Cortex of kidney (tissue), 1 donor: ENCODE measurements at regions not wholly inside any gene's neighbourhood (a gene's known extent, or its start where the extent isn't known, plus 50 kb on each side); places are given as distances from the start of the nearest gene placed in this dataset.

ENCODE experiments used
- DNase-seq: peaks from one replicate; lab custom pipeline; 2025; lab: John Stamatoyannopoulos, UW

GRCh38 chr12:4049298-4050080, 176.3 kb upstream of the PARP11 start:
- no peak for DNase-seq

DNA sequence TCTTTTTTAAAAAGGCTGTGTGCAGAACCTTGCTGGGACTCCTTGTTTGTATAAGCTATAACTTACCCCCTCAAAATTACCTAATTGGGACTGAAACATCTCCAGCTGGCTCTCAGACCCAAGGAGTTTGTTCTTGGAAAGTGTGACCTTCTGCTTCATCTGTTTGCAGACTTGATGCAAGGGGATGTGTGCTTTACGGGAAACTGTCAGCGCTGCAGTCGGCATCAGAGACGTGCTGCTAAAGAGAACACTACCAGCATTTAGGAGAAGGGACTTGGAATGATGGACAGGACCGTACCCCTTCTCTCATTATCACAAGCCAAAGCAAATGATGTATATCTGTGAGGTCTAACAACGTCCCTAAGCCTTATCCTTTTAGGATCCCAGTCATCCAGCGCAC, 174.2 kb upstream of the PARP11 start:
- DNase-seq: no peak

DNA sequence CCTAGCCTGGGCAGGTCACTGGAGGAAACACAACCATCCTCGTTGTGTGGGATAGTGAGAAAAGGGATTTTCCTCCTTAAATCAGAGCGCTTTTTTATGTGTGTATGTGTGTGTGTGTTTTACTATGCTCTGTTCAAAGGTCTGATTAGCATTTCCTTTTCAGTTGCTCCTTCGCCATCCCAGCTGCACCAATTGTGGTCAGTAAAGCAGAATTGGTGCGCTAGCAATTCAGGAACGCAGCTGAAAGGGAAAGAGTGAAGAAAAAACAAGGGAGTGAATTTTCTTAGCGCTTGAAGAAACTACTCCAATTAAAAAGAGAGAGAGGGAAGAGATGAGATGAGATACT, 173.3 kb upstream of the PARP11 start:
- DNase-seq: no peak

GRCh38 chr12:4045786-4046494, 172.7 kb upstream of the PARP11 start:
- DNase-seq: no peak

DNA sequence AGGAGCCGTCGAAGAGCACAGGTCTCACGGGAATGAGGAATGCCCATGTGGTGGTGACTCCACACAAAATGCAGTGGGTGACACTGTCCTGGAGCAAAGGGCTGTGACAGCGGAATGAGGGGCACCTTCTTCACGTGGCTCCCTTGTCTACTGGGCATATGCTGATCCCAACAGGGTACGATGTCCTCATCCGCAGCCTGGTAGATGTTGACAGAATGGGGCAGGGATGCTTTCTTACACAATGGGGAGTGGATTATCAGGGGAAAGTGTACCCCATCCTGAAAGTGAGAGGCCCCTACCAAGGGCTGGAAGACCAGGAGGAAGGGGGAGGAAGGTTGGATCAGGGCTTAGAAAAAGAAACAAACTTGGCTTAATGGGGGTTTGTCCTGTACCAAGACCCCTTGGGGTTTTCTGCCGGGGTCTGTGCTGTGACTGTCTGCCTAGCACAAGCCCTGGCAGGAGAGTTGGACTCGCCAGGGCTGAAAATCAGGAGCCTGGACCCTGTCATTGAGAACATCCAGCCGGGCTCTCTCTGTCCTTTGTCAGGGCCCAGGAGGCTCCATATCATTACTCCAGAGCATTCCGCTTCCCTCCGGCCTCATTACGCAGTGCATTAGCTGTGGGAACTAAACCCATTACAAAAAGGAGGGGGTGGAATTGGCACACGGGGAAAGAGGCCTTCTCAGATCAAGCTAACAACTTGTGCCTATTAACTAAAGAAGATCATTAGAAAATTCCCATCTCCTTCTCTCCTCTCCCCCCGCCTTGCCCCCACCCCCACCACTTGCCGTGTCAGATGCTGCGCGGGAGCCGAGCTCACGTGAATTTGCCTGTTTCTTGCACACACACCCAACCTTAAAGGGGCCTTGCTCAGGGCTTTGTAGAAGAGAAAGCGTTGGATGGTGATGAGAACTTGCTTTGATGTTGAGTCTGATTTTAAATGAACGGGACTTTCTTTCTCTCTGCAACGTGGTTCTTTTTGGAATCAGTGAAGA, 171.8 kb upstream of the PARP11 start:
- DNase-seq: no peak

- no peak for DNase-seq
These were observed 170.9 kb upstream of the PARP11 start for GRCh38 chr12:4044101-4044500.

- DNase-seq: no peak
These were observed 168.1 kb upstream of the PARP11 start for GRCh38 chr12:4041187-4041885.

- DNase-seq: no peak
These were observed 166.7 kb upstream of the PARP11 start for GRCh38 chr12:4039931-4040330.

DNA sequence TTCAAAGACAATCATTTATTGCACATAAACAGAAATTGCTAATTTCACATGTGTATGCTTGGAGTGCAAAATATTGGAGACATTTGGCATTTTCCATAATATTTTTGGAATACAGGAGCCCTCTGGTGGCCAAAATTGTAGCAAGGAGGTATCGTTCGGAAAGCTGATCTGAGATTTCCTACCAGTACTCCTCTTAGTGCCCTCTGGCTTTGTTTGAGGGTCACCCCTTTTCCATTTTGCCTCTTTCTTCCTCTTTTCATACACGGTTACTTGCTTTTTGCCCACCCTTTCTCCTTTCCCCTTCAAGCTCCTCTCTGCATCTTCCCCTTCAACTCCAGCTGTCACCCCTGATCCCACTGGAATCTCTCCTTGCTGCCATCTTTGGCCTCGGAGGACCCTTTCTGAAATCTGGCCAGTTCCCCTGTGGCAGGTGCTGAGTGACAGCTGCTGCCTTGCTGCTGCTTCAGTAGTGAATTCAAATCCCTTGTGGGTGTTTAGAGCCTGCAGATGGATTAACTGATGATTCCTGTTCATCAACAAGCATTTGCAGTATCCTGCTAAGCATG, 164.6 kb upstream of the PARP11 start:
- DNase-seq: no peak

DNA sequence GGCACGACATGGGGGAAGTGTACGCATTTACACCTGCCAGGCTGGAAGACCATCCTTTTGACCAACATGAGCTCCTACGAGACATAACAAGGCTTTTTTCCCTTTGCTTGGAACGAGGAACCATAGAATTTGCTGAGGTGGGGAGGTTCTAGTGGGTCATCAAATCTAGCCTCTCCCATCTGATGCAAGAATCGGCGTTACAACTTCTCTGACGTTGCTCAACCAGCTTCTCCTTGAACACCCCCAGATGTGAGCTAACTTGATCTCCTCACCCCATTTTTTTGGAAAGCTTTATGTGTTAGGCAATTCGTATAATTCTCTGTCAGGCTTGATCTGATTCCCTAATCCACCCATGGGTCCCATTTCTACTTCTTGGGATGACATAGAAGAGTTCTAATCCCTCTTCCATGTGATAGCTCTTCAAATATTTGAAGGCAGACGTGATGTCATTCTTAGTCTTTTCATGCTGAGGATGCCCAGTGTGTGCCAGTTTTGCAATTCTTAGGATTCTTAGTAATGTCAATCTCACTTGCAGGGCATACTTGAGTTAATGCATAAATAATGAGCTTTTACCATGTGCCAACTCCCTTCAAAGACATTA, 163.6 kb upstream of the PARP11 start:
- DNase-seq: no peak

DNA sequence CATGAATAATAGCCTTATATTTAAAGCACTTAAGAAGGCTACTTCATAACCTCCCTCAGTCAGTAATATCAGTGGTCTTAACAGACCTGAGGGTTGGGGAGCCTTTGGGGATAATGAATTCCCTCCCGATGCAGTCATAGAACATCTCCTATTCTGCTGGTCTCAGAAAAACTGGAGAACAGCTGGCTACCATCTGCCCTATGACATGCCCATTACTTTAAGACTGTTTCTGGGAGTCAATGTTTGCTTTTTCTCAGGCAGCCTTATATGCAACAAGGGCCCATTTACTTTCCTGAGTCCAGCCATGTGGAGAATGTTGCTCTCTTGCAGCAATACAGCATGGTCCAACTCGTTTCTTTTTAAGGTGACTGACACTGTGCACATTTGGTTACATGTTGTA, 161.7 kb upstream of the PARP11 start:
- DNase-seq: no peak

DNA sequence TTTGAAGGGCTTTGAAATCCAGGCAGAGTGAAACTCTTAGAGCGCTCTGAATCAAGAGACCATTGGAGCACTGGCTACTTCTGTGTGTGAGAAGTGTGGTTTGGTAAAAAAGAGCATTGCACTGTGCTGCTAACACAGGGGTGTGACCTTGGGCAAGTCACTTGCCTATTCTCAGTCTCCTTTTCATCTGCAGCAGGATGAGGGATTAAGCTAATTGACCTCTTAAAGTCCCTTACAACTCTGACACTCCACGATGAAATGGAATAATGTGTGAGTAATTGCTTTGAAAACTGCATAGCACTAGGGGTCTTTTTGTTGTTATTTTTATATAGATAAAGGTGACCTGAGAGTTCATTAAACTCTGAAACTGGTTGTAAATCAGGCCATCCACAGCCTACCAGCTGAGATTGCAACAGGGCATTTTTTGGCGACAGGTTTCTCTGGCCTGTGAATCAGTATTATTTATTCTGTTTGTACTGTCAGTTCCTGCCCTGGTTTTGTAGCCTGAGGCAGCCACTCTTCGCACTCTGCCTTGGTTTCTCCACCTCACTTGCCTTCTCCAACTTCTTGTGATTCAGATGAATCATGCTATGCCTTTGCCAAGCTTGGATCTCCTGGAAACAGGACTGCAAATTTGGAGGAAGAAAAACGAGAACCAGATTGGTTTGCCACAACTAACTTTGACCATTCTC, 159.9 kb upstream of the PARP11 start:
- no peak for DNase-seq

DNA sequence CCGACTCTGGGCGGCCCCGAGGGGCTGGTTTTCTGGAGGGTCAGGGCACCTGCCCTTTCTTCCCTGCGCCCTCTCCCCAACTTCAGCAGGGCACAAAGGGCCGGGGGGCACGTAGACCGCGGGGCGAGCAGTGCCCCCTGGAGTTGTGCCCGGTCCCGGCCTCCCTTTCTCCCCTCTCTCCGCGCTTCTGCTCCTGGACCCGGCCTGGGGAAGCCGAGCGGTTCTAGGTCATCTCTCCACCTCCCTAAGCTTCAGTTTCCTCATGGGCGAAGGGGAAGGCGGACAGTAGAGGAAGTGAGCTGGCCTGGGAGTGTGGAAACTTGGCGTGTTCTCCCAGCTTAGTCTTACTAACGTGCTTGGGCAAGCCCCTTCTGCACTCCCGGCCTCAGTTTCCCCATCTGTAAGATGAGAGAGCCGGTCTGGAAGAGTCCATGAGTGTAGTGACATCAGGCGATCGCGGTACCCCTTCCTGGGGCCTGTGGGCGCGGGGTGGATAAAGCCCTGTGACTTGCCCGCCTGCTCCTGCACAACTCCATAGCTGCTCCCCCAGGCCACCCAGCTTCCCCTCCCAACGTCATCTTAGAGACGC, 158.6 kb upstream of the PARP11 start:
- DNase-seq: no peak

GRCh38 chr12:4030929-4031702, 157.9 kb upstream of the PARP11 start:
- peak; percentile 36 for DNase-seq

- DNase-seq: no peak
These were observed 154.2 kb upstream of the PARP11 start for GRCh38 chr12:4027412-4027811.

GRCh38 chr12:4026517-4026916, 153.3 kb upstream of the PARP11 start:
- DNase-seq: no peak

GRCh38 chr12:4026020-4026358, 152.8 kb upstream of the PARP11 start:
- DNase-seq: no peak

GRCh38 chr12:4025181-4026019, 152.2 kb upstream of the PARP11 start:
- no peak for DNase-seq

GRCh38 chr12:4024701-4025100, 151.5 kb upstream of the PARP11 start:
- DNase-seq: no peak
